ENCODE measurements at regions not wholly inside any gene's neighbourhood (a gene's known extent, or its start where the extent isn't known, plus 50 kb on each side); places are given as distances from the start of the nearest gene placed in this dataset.

GRCh38 chr5:10860196-10860543, 99.1 kb upstream of the DAP start:
- DNase-seq (no peak), ATAC-seq (no peak)
- Histone ChIP-seq H3K27me3 (peaks cover 9% of the 10 kb centered on the region), H3K4me3 (no peak overlapping the region), H3K36me3 (no peaks in the 10 kb centered on the region), H3K27ac (no peak overlapping the region), H3K9me3 (no peaks in the 10 kb centered on the region), H3K4me1 (peaks cover 7% of the 10 kb centered on the region)
- intact Hi-C loops (cut with DNase I), result no loop called here
- no peak for TF ChIP-seq CTCF (IDR thresholded peaks at IDR 0.05)

- no peak for TF ChIP-seq CTCF (IDR thresholded peaks at IDR 0.05)
- no peak for DNase-seq
- H3K4me1 ChIP-seq, result peaks cover 7% of the 10 kb centered on the region
- no peaks in the 10 kb centered on the region for H3K36me3 ChIP-seq
- no peak for ATAC-seq
- no peak overlapping the region for H3K27ac ChIP-seq
- H3K9me3 ChIP-seq, result no peaks in the 10 kb centered on the region
- H3K4me3 ChIP-seq, result no peak overlapping the region
- intact Hi-C loops (cut with DNase I), result no loop called here
- peaks cover 9% of the 10 kb centered on the region for H3K27me3 ChIP-seq
Observed at GRCh38 chr5:10859393-10860195, 98.6 kb upstream of the DAP start.

- ATAC-seq (no peak), DNase-seq (no peak)
- no peak overlapping the region for H3K4me3 ChIP-seq
- H3K27ac ChIP-seq, result no peak overlapping the region
- H3K4me1 ChIP-seq, result peaks cover 7% of the 10 kb centered on the region
- intact Hi-C loops (cut with DNase I), result no loop called here
- no peaks in the 10 kb centered on the region for H3K9me3 ChIP-seq
- TF ChIP-seq CTCF (IDR thresholded peaks at IDR 0.05), result no peak
- no peaks in the 10 kb centered on the region for H3K36me3 ChIP-seq
- H3K27me3 ChIP-seq, result peaks cover 9% of the 10 kb centered on the region
Observed at GRCh38 chr5:10858945-10859344, 97.9 kb upstream of the DAP start.

GRCh38 chr5:10858307-10858706, 97.3 kb upstream of the DAP start:
- no peaks in the 10 kb centered on the region for H3K9me3 ChIP-seq
- H3K27me3 ChIP-seq, result peaks cover 9% of the 10 kb centered on the region
- DNase-seq (no peak), ATAC-seq (no peak)
- no peak overlapping the region for H3K4me3 ChIP-seq
- intact Hi-C loops (cut with DNase I), result no loop called here
- H3K36me3 ChIP-seq, result no peaks in the 10 kb centered on the region
- TF ChIP-seq CTCF (IDR thresholded peaks at IDR 0.05), result no peak
- peaks cover 7% of the 10 kb centered on the region for H3K4me1 ChIP-seq
- no peak overlapping the region for H3K27ac ChIP-seq

GRCh38 chr5:10857338-10857733, 96.3 kb upstream of the DAP start:
- no peak for ATAC-seq
- DNase-seq, result no peak
- Histone ChIP-seq H3K36me3 (no peaks in the 10 kb centered on the region), H3K9me3 (no peaks in the 10 kb centered on the region), H3K4me3 (no peak overlapping the region), H3K4me1 (peaks cover 7% of the 10 kb centered on the region), H3K27me3 (peaks cover 9% of the 10 kb centered on the region), H3K27ac (no peak overlapping the region)
- intact Hi-C loops (cut with DNase I), result no loop called here
- no peak for TF ChIP-seq CTCF (IDR thresholded peaks at IDR 0.05)

Measured in upper lobe of right lung (tissue), 1 donor.